Right lobe of liver (tissue), 6 donors: ENCODE measurements at regions not wholly inside any gene's neighbourhood (a gene's known extent, or its start where the extent isn't known, plus 50 kb on each side); places are given as distances from the start of the nearest gene placed in this dataset.

Source experiments
- ATAC-seq, 4 donors: fragments of 200-7000 bp; cut with Tn5 transposase; one replicate each; pipeline ENCODE4 v1.9.1; 2020; ENCODE audit warnings: mild to moderate bottlenecking in 4 of 4, moderate library complexity in 4 of 4
- DNase-seq, 3 donors: peaks; one replicate each; pipeline ENCODE4 v3.0.0-alpha.2; 2020
- H3K27ac ChIP-seq, 3 donors: fragments of 200-600 bp; one replicate each; pipeline ENCODE4 v1.8.0; 2022
- H3K27me3 ChIP-seq, 2 donors: fragments of 200-600 bp; one replicate each; pipeline ENCODE4 v1.8.0; 2022
- H3K36me3 ChIP-seq, 4 donors: fragments of 200-600 bp; sonication (generic) in 1 of 4; one replicate each; pipeline versions ENCODE4 v1.5.1 to v1.8.0; 2017 to 2022; ENCODE audit warnings: control low read depth in 1 of 4
- H3K4me1 ChIP-seq, 4 donors: fragments of 200-600 bp; sonication (generic) in 1 of 4; one replicate each; pipeline versions ENCODE4 v1.5.1 to v1.8.0; 2017 to 2022; ENCODE audit warnings: control low read depth in 1 of 4
- H3K4me3 ChIP-seq, 3 donors: fragments of 200-600 bp; one replicate each; pipeline ENCODE4 v1.8.0; 2022
- H3K9me3 ChIP-seq, 4 donors: fragments of 200-600 bp; sonication (generic) in 1 of 4; one replicate each; pipeline versions ENCODE4 v1.5.1 to v1.8.0; 2017 to 2022; ENCODE audit warnings: control low read depth in 1 of 4
- CTCF ChIP-seq, 4 donors: fragments of 200-600 bp in 3 of 4; fragments of 450-650 bp in 1 of 4; IDR thresholded peaks; one replicate each; pipeline versions ENCODE4 v1.5.1 to v1.8.0; 2016 to 2022; ENCODE audit warnings: antibody characterized with exemption in 4 of 4, mild to moderate bottlenecking in 2 of 4
- POLR2A ChIP-seq: fragments of 450-650 bp; IDR thresholded peaks from one replicate; pipeline ENCODE4 v1.6.1; 2017; ENCODE audit warnings: antibody characterized with exemption, mild to moderate bottlenecking
- WGBS: methylation state at CpG from one replicate; pipeline ENCODE4 v1.1.6; 2018; ENCODE audit warnings: low coverage, low lambda C conversion rate; ENCODE audit not compliant: insufficient coverage; ENCODE audit errors: missing lambda C conversion rate; 5-methylcytosine and 5-hydroxymethylcytosine counted together
- intact Hi-C, 2 donors: fragments of 100-400 bp; cut with DNase I; formaldehyde crosslinking; loops; one replicate each; pipeline versions ENCODE4 v1.11.2 to v1.14.1; 2022
- donor health status: DM: no; HTN: yes; CAD: no.
- donor health status: DM: no; HTN: no; CAD: no.
- donor health status: DM: no; HTN: no; CAD: no.
- donor health status: DM: no; HTN: yes; CAD: no.
- donor health status: DM: no; HTN: yes; CAD: no.

GRCh38 chr6:126170433-126170832 is 169.5 kb upstream of the CENPW start:
- DNase-seq: no peak
- no peaks in the 10 kb centered on the region for H3K9me3 ChIP-seq
- whole genome bisulfite sequencing: 70% methylated on average over 5 of the region's 5 CpGs
- H3K4me1 ChIP-seq: no peaks in the 10 kb centered on the region
- H3K4me3 ChIP-seq: no peak overlapping the region
- H3K27me3 ChIP-seq: no peaks in the 10 kb centered on the region
- intact Hi-C loops: no loop called here
- H3K36me3 ChIP-seq: no peaks in the 10 kb centered on the region
- TF ChIP-seq CTCF (IDR thresholded peaks at IDR 0.05) (no peak), POLR2A (no peak)
- H3K27ac ChIP-seq: no peak overlapping the region
- ATAC-seq: no peak

DNA sequence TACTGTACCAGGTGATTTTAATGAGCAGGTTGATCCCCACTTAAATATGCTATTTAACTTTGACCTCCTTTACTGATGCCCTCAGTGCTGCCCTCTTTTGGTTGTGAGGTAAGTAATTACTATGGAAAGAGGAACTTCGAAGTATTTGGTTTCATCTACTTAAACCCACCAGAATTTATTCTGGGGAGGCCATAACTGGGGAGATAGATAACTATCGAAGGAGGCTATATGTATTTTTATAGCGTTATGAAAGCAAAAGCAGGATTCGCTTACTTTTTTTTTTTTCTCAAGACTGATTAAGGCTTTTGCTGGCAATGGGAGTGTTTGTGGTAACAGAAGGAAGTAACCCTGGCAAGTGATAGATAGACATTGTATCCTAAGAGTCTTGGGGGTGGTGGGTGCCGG is 168.9 kb upstream of the CENPW start:
- ATAC-seq (peak; percentile 54 to 66 (median 62)), DNase-seq (no peak)
- Histone ChIP-seq H3K27ac (no peak overlapping the region), H3K4me1 (no peaks in the 10 kb centered on the region), H3K27me3 (no peaks in the 10 kb centered on the region), H3K9me3 (no peaks in the 10 kb centered on the region), H3K4me3 (no peak overlapping the region), H3K36me3 (no peaks in the 10 kb centered on the region)
- intact Hi-C loops: no loop called here
- 31% methylated on average over 5 of the region's 5 CpGs for WGBS
- TF ChIP-seq POLR2A: no peak
- TF ChIP-seq CTCF (IDR thresholded peaks at IDR 0.05): peak; percentile 44 to 57 (median 49)

GRCh38 chr6:126172131-126172530 is 167.8 kb upstream of the CENPW start:
- H3K27ac ChIP-seq: no peak overlapping the region
- H3K4me3 ChIP-seq: no peak overlapping the region
- no peaks in the 10 kb centered on the region for H3K4me1 ChIP-seq
- no peak for TF ChIP-seq CTCF (IDR thresholded peaks at IDR 0.05)
- TF ChIP-seq POLR2A: no peak
- DNase-seq: no peak
- ATAC-seq: no peak
- no peaks in the 10 kb centered on the region for H3K36me3 ChIP-seq
- H3K27me3 ChIP-seq: no peaks in the 10 kb centered on the region
- intact Hi-C loops: no loop called here
- 100% methylated on average over 2 of the region's 2 CpGs for WGBS
- H3K9me3 ChIP-seq: no peaks in the 10 kb centered on the region

GRCh38 chr6:126173265-126173664 is 166.7 kb upstream of the CENPW start:
- Histone ChIP-seq H3K27ac (no peak overlapping the region), H3K9me3 (no peaks in the 10 kb centered on the region), H3K4me1 (no peaks in the 10 kb centered on the region), H3K4me3 (no peak overlapping the region), H3K27me3 (no peaks in the 10 kb centered on the region), H3K36me3 (no peaks in the 10 kb centered on the region)
- WGBS: 91% methylated on average over 4 of the region's 4 CpGs
- intact Hi-C loops: no loop called here
- TF ChIP-seq POLR2A: no peak
- TF ChIP-seq CTCF (IDR thresholded peaks at IDR 0.05): no peak
- no peak for ATAC-seq
- DNase-seq: no peak

- H3K36me3 ChIP-seq: no peaks in the 10 kb centered on the region
- H3K27ac ChIP-seq: no peak overlapping the region
- no peaks in the 10 kb centered on the region for H3K4me1 ChIP-seq
- no peaks in the 10 kb centered on the region for H3K27me3 ChIP-seq
- no peaks in the 10 kb centered on the region for H3K9me3 ChIP-seq
- 92% methylated on average over 1 of the region's 1 CpG for WGBS
- DNase-seq: no peak
- intact Hi-C loops: no loop called here
- TF ChIP-seq CTCF (IDR thresholded peaks at IDR 0.05) (no peak), POLR2A (no peak)
- ATAC-seq: no peak
- no peak overlapping the region for H3K4me3 ChIP-seq
These were observed 165.2 kb upstream of the CENPW start for GRCh38 chr6:126174697-126175096.
